Erythroblast (primary cell): ENCODE measurements at regions not wholly inside any gene's neighbourhood (a gene's known extent, or its start where the extent isn't known, plus 50 kb on each side); places are given as distances from the start of the nearest gene placed in this dataset.
"Not testable (repeated sequence)": the region's sequence is repeated elsewhere in the genome, so short reads cannot be mapped to it uniquely, and the experiment has no call there.

ENCODE experiments used
- GATA1 ChIP-seq: IDR thresholded peaks from 2 replicates; pipeline ENCODE4 v1.6.1; 2011; ENCODE audit warnings: low read depth, mild to moderate bottlenecking, control low read depth, low read length, moderate library complexity
- POLR2A ChIP-seq: IDR thresholded peaks from 2 replicates; pipeline ENCODE4 v1.6.1; 2011; ENCODE audit warnings: mild to moderate bottlenecking, low read length

DNA sequence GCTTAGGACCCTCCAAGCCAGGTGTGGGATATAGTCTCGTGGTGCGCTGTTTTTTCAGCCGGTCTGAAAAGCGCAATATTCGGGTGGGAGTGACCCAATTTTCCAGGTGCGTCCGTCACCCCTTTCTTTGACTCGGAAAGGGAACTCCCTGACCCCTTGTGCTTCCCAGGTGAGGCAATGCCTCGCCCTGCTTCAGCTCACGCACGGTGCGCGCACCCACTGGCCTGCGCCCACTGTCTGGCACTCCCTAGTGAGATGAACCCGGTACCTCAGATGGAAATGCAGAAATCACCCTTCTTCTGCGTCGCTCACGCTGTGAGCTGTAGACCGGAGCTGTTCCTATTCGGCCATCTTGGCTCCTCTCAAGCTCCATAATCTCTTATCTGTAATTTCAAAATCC is 408.0 kb downstream of the FAM72C start:
- not testable (repeated sequence) for TF ChIP-seq POLR2A, GATA1
